ENCODE measurements at regions not wholly inside any gene's neighbourhood (a gene's known extent, or its start where the extent isn't known, plus 50 kb on each side); places are given as distances from the start of the nearest gene placed in this dataset.

DNA sequence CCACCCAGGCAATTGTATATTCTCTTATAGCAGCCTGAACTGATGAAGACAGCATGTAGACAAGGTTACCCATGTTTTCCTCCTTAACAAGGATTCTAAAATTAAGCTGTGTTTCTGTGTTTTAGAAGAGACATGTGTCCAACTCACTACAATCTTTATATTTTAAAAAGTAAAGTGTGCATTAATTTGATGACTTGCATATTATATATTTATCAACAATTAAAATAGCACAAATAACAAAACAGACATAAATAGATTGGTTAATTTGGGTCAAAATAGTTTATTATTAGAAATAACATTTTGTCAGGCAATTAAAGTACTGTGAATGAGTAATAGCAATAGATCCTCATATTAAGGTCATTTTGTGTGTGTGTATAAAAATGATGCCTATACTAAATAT lies 357.1 kb downstream of the PDGFC start:
- TF ChIP-seq, protein P1, sequence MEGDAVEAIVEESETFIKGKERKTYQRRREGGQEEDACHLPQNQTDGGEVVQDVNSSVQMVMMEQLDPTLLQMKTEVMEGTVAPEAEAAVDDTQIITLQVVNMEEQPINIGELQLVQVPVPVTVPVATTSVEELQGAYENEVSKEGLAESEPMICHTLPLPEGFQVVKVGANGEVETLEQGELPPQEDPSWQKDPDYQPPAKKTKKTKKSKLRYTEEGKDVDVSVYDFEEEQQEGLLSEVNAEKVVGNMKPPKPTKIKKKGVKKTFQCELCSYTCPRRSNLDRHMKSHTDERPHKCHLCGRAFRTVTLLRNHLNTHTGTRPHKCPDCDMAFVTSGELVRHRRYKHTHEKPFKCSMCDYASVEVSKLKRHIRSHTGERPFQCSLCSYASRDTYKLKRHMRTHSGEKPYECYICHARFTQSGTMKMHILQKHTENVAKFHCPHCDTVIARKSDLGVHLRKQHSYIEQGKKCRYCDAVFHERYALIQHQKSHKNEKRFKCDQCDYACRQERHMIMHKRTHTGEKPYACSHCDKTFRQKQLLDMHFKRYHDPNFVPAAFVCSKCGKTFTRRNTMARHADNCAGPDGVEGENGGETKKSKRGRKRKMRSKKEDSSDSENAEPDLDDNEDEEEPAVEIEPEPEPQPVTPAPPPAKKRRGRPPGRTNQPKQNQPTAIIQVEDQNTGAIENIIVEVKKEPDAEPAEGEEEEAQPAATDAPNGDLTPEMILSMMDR (IDR thresholded peaks at IDR 0.05) = no peak
- TF ChIP-seq POLR2AphosphoS5 (IDR thresholded peaks at IDR 0.05; ENCODE audit: insufficient read depth in 1 of 2, low read depth in 1 of 2) (no peak), POLR2A (IDR thresholded peaks at IDR 0.05) (no peak)
